ENCODE measurements at regions not wholly inside any gene's neighbourhood (a gene's known extent, or its start where the extent isn't known, plus 50 kb on each side); places are given as distances from the start of the nearest gene placed in this dataset.

GRCh38 chr6:113680301-113680700 is 176.8 kb upstream of the MARCKS start:
- no peaks in the 10 kb centered on the region for H3K9me3 ChIP-seq (ENCODE audit: low read length)
- no peaks in the 10 kb centered on the region for H4K20me1 ChIP-seq (ENCODE audit: insufficient read depth, low read length)
- H3K4me2 ChIP-seq (ENCODE audit: low read length): no peak overlapping the region
- H3K27me3 ChIP-seq (ENCODE audit: insufficient read depth, low read length): no peaks in the 10 kb centered on the region
- no peak overlapping the region for H3K4me3 ChIP-seq (ENCODE audit: low read depth, low read length, poor library complexity, severe bottlenecking)
- no peak overlapping the region for H2AFZ ChIP-seq (ENCODE audit: low read length)
- H3F3A ChIP-seq (ENCODE audit: insufficient read depth, low read length): no peaks in the 10 kb centered on the region
- no peaks in the 10 kb centered on the region for H3K36me3 ChIP-seq (ENCODE audit: insufficient read depth, low read length)
- H3K9ac ChIP-seq (ENCODE audit: low read length): no peak overlapping the region
- TF ChIP-seq CTCF (IDR thresholded peaks at IDR 0.05; ENCODE audit: low read length) (no peak), EZH2 (IDR thresholded peaks at IDR 0.05; ENCODE audit: borderline replicate concordance, low read length) (no peak)
- H3K4me1 ChIP-seq (ENCODE audit: insufficient read depth, low read length, severe bottlenecking): peaks cover 29% of the 10 kb centered on the region
- H3K79me2 ChIP-seq (ENCODE audit: insufficient read depth, low read length): no peaks in the 10 kb centered on the region
- no peaks in the 10 kb centered on the region for H3K9me2 ChIP-seq (ENCODE audit: low read depth, low read length)
- no peak overlapping the region for H3K27ac ChIP-seq (ENCODE audit: low read depth, low read length, poor library complexity, severe bottlenecking)

GRCh38 chr6:113683968-113684367 is 173.2 kb upstream of the MARCKS start:
- Histone ChIP-seq H3K27me3 (ENCODE audit: insufficient read depth, low read length) (no peaks in the 10 kb centered on the region), H2AFZ (ENCODE audit: low read length) (no peak overlapping the region), H3K4me1 (ENCODE audit: insufficient read depth, low read length, severe bottlenecking) (peaks cover 29% of the 10 kb centered on the region), H3K9ac (ENCODE audit: low read length) (no peak overlapping the region), H3K36me3 (ENCODE audit: insufficient read depth, low read length) (no peaks in the 10 kb centered on the region), H3K4me2 (ENCODE audit: low read length) (no peak overlapping the region), H3K4me3 (ENCODE audit: low read depth, low read length, poor library complexity, severe bottlenecking) (no peak overlapping the region), H4K20me1 (ENCODE audit: insufficient read depth, low read length) (no peaks in the 10 kb centered on the region), H3K9me2 (ENCODE audit: low read depth, low read length) (no peaks in the 10 kb centered on the region), H3K27ac (ENCODE audit: low read depth, low read length, poor library complexity, severe bottlenecking) (no peak overlapping the region), H3F3A (ENCODE audit: insufficient read depth, low read length) (no peaks in the 10 kb centered on the region), H3K79me2 (ENCODE audit: insufficient read depth, low read length) (no peaks in the 10 kb centered on the region), H3K9me3 (ENCODE audit: low read length) (no peaks in the 10 kb centered on the region)
- TF ChIP-seq EZH2 (IDR thresholded peaks at IDR 0.05; ENCODE audit: borderline replicate concordance, low read length) (no peak), CTCF (IDR thresholded peaks at IDR 0.05; ENCODE audit: low read length) (no peak)

GRCh38 chr6:113684382-113684901 is 172.7 kb upstream of the MARCKS start:
- Histone ChIP-seq H3F3A (ENCODE audit: insufficient read depth, low read length) (no peaks in the 10 kb centered on the region), H3K9me2 (ENCODE audit: low read depth, low read length) (no peaks in the 10 kb centered on the region), H4K20me1 (ENCODE audit: insufficient read depth, low read length) (no peaks in the 10 kb centered on the region), H3K4me3 (ENCODE audit: low read depth, low read length, poor library complexity, severe bottlenecking) (no peak overlapping the region), H3K36me3 (ENCODE audit: insufficient read depth, low read length) (no peaks in the 10 kb centered on the region), H3K9me3 (ENCODE audit: low read length) (no peaks in the 10 kb centered on the region), H3K4me2 (ENCODE audit: low read length) (peak overlapping the region; percentile 27; the same call in 1 of the 2 replicates), H3K4me1 (ENCODE audit: insufficient read depth, low read length, severe bottlenecking) (peaks cover 29% of the 10 kb centered on the region), H3K27ac (ENCODE audit: low read depth, low read length, poor library complexity, severe bottlenecking) (no peak overlapping the region), H3K27me3 (ENCODE audit: insufficient read depth, low read length) (no peaks in the 10 kb centered on the region), H3K9ac (ENCODE audit: low read length) (no peak overlapping the region), H2AFZ (ENCODE audit: low read length) (peak overlapping the region; percentile 91; the same call in 1 of the 2 replicates), H3K79me2 (ENCODE audit: insufficient read depth, low read length) (no peaks in the 10 kb centered on the region)
- TF ChIP-seq CTCF (IDR thresholded peaks at IDR 0.05; ENCODE audit: low read length): no peak
- TF ChIP-seq EZH2 (IDR thresholded peaks at IDR 0.05; ENCODE audit: borderline replicate concordance, low read length): no peak
